Activated T-cell treated with anti-CD3 and anti-CD28 coated beads for 24 hours (primary cell): ENCODE measurements at regions not wholly inside any gene's neighbourhood (a gene's known extent, or its start where the extent isn't known, plus 50 kb on each side); places are given as distances from the start of the nearest gene placed in this dataset.
"Not testable (repeated sequence)": the region's sequence is repeated elsewhere in the genome, so short reads cannot be mapped to it uniquely, and the experiment has no call there.

Source experiments
- DNase-seq: peaks from one replicate; pipeline ENCODE4 v3.0.0-alpha.2; 2020; ENCODE audit warnings: low read depth

GRCh38 chr2:146465460-146465859 lies 1379.4 kb upstream of the ACVR2A start:
- no peak for DNase-seq

GRCh38 chr2:146461068-146461467 lies 1383.8 kb upstream of the ACVR2A start:
- no peak for DNase-seq

GRCh38 chr2:146458585-146458984 lies 1386.2 kb upstream of the ACVR2A start:
- no peak for DNase-seq

- DNase-seq, result no peak
Observed at GRCh38 chr2:146457221-146457620, 1387.6 kb upstream of the ACVR2A start.

GRCh38 chr2:146455325-146455724 lies 1389.5 kb upstream of the ACVR2A start:
- no peak for DNase-seq

- DNase-seq, result no peak
Observed at GRCh38 chr2:146451972-146452371, 1392.9 kb upstream of the ACVR2A start.

DNA sequence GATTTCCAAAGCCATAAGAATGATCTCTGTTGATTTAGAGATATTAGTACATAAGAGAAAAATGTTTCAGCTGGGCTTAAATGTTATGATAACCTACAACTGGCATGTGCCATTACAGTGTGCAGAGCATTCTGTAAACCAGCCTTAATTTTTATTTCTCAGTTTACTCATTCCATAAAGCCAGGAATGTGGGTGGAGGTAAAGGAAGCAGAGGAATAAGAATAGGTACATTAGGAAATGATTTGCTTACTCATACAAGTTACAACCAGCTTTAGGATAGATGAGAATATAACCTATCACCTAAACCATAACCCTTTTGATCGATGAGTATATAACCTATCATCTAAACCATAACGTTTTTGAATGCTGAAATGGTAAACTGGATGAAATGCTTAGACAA lies 1394.7 kb upstream of the ACVR2A start:
- DNase-seq, result no peak

DNA sequence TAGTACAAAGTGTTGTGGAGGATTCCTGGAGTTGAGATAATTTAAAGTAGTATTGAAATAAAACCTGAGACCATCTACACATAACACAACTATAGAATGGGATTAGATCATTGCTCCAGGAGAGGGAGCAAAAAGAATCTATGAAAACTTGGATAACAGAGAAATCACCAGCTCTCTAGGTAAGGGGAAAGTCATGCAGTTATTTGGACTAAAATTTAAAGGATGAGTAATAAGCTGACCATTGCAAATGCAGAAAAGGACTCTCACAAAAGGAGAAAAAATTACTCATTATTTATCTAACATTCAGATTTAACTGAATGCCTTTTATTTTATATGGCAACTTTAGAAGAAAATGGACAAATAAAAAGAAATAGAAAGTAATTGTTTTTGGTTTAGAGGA lies 1399.8 kb upstream of the ACVR2A start:
- no peak for DNase-seq

- no peak for DNase-seq
Observed at GRCh38 chr2:146444085-146444484, 1400.7 kb upstream of the ACVR2A start.

GRCh38 chr2:146438246-146438645 lies 1406.6 kb upstream of the ACVR2A start:
- DNase-seq, result no peak

GRCh38 chr2:146437712-146438111 lies 1407.1 kb upstream of the ACVR2A start:
- no peak for DNase-seq

DNA sequence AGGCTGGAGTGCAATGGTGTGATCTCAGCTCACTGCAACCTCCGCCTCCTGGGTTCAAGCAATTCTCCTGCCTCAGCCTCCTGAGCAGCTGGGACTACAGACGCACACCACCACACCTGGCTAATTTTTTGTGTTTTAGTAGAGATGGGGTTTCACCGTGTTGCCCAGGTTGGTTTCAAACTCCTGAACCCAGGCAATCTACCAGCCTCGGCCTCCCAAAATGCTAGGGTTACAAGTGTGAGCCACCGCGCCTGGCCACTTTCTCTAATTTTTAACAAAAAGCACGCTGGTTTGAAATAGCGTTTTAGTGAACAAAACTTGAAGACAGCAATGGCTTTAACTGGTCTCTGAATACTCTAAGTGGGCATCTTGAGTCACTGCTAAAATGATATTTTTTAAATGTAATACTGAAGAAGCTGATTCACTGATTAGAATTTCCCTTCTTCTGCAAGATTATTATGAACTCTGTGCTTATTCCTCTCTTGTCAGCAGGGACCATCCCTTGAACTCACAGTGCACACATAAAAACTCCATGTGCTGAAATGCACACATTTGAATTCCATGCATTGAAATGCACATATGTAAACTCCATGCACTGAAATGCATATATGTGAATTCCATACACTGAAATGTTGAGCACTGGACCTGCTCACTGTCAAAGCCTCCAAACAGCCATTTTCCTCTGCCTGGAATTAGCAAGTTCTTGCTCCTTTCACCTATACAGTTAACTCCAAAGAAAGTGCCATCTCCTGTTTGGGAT lies 1411.5 kb upstream of the ACVR2A start:
- DNase-seq, result no peak

DNA sequence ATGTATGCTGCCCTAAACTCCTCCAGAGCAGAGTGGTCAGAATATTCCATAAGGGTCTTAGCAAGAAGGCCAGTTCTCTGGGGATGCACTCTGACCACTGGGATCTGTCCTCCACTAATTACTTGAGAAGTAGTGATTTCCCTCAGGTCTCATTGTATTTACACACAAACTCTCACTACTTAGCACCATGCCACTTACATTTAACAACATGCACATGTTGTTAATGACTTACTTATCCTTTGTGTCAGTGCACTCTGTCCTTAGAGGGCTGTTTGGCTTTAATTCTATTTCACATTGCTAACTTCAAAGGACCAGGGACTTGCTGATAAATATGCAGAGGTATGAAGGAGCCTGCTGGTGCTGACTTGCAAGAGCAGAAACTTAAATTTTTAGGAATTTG lies 1415.5 kb upstream of the ACVR2A start:
- no peak for DNase-seq

DNA sequence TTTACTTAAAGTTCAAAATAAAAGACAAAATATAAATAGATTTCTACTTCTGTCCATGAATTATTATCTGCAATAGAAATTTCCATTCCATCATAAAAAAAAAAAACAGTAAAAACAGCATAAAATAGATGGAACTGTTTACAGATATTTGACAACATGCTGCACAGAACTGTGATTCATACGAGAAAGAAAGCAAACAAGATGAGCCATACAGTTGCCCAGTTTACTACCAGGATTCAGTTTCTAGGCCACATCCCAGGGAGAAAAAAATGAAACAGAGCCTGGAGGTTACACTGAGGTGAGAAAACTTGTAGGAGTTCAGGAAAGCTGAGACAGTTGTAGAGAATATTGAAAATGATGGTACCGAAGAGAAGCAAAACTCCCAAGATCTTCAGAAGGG lies 1426.9 kb upstream of the ACVR2A start:
- no peak for DNase-seq

- DNase-seq, result no peak
Observed at GRCh38 chr2:146415291-146415690, 1429.5 kb upstream of the ACVR2A start.

DNA sequence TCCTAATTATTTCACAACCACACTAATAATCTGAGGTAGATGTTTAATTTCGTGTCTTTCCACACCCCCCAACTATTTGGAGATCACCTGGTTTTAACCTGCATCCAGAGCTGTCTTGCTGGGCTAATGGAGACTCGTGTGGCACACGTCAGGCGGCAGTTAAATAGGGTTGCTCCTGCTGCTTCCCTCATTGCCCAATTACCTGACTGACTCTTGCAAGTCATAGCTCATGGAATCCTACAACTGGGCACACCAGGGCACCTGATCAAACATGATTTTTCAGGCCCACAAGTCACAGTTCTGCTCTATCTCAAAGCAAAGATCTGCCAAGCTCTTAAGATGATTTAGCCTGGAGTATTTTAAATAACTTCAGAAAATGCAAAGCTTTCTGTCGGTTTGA lies 1430.4 kb upstream of the ACVR2A start:
- DNase-seq, result no peak

- DNase-seq, result no peak
Observed at GRCh38 chr2:146413086-146413610, 1431.7 kb upstream of the ACVR2A start.

- DNase-seq, result no peak
Observed at GRCh38 chr2:146412625-146413024, 1432.2 kb upstream of the ACVR2A start.

DNA sequence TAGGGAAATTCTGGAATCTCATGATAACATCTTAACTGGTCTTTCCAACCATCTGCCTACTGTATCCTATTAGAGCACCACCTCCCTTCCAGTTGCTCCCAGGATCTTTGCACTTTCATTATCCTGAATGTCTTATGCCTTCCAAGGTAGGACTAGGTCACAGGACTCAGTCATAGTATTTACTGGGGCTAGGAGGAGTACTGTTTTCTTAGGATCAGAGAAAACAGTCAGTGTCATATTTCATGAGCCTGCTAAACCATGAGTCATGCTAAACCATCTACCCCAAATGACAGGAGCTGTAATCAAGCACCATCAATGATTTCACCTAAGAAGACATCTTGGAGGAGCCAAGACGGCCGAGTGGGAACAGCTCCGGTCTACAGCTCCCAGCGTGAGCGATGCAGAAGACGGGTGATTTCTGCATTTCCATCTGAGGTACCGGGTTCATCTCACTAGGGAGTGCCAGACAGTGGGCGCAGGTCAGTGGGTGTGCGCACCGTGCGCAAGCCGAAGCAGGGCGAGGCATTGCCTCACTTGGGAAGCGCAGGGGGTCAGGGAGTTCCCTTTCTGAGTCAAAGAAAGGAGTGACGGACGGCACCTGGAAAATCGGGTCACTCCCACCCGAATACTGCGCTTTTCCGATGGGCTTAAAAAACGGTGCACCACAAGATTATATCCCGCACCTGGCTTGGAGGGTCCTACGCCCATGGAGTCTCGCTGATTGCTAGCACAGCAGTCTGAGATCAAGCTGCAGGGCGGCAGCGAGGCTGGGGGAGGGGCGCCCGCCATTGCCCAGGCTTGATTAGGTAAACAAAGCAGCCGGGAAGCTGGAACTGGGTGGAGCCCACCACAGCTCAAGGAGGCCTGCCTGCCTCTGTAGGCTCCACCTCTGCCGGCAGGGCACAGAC lies 1439.2 kb upstream of the ACVR2A start:
- DNase-seq, result not testable (repeated sequence)

- not testable (repeated sequence) for DNase-seq
Observed at GRCh38 chr2:146403546-146404160, 1441.2 kb upstream of the ACVR2A start.

DNA sequence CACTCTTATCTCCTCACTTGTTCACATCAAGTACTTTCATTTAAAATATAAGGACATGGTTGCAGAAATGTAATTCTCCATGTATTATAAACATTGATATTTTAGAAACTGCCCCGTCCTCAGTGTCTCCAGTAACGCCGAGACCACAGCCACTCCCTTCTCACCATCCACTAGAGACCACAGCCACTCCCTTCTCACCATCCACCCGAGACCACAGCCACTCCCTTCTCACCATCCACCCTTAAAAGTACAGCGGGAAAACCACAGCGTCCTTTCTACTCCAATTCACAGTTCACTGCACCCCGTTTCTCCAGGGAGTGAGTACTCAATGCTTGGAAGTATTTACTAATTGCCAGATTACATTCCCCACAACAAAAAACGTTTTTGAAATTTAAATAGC lies 1452.2 kb upstream of the ACVR2A start:
- no peak for DNase-seq

DNA sequence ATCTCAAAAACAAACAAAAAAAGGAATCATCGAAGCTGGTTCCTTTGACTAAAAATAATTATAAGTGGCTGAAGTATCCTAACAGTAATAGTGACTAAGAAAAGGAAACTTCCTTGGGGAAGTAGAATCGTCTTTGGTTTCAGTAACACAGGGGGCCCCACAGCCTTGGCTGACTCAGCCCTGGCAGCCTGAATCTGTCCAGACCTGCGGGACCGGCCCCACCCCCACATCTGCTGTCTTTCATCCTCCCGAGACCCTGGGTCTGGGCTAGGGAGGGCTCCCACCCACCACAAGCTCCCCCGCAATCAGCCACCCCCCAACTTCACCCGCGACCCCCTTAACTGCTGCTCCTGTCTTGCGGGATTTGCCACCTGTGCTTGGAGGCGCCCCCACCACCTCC lies 1452.6 kb upstream of the ACVR2A start:
- no peak for DNase-seq

DNA sequence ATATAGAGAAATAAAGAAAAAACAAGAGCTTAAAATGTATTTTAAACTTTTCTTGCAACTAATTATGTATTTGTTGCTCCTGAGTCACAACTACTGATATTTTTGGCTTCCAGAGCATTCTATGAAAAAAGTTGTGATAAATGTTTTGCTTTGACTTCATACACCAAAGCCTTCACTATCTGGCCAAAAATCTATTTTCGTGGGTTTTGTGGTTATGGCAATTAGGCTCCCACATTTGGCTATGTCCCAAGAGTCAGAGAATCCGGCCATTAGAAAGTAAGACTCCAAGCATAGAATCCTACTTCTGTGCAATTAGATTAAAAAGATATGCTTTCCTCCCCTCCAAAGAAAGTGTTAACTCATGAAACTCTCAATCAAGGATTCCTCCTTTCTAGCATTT lies 1456.1 kb upstream of the ACVR2A start:
- DNase-seq, result no peak
